NCI-H82 treated with DMSO at 0.1 percent for 48 hours (cell line): ENCODE measurements at regions not wholly inside any gene's neighbourhood (a gene's known extent, or its start where the extent isn't known, plus 50 kb on each side); places are given as distances from the start of the nearest gene placed in this dataset.
A peak's percentile ranks its signal among the peaks of the same experiment; 100 is the strongest.

Experiments
- DNase-seq: peaks from one replicate; lab custom pipeline; 2025; ENCODE audit not compliant: unreplicated experiment; lab: John Stamatoyannopoulos, UW

DNA sequence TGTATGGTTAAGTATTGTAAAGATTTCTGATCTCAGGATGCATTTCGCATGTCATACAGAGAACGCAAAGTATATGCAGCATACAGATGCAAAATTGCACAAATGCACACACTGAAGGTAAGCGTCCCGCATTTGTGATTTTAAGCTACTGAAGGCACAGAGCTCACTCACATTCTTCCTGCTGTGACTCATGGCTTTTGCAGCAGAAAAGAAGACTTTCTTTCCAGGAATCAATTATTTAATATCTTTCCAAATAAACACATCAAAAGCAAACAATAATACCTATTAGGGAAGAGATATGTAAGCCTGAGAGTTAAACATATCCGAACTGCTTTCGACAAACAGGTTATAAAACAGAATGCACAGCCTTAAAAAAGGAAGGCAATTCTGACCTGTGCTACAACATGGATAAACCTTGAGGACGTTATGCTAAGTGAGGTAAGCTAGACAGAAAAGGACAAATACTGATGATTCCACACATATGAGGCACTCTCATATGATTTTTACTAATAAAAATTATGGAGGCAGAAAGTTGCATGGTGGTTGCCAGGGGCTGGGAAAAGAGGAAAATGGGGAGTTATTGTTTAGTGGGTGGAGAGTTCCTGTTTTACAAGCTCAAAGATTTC is 109.0 kb downstream of the TFAP2A start:
- no peak for DNase-seq

DNA sequence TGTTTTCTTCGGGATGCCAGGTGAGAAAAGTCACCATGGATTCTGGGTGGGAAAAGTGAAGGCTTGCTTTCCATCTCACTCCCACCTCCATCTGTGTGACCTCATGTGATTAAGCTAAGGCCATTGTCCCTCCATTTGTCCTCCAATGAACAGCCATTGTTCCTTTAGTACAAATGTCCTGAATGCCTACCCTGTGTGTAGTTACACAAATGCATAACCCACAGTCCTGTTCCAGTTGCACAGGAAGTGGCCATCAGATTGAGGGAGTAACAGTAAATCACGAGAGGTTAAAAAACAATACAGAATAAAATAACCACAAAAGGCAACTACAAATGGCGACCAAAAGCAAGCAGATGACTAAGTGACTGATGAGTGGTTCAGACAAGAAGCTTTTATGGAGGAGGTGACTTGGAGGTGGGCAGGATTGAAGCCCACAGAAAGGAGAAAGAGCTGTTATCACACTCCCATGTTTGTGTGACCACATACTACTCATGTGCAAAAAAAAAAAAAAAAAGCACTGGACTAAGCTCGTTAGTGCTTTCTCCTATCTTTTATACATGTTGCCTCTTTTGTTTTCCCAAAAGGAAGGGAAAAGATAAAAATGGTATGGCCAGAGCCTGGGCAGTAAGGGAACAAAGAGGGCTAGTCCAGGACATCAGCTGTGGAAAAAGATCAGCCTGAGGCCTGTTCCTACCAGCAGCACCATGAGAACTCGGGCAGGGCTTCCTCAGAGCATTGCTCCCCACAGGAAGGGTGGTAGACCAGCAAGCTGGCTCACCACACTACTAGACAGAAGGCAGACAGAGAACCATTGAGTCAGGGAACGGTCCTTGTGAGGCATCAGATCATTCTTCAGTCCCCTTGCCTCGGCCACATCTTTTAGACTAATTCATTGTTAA is 111.0 kb downstream of the TFAP2A start:
- DNase-seq = no peak

DNA sequence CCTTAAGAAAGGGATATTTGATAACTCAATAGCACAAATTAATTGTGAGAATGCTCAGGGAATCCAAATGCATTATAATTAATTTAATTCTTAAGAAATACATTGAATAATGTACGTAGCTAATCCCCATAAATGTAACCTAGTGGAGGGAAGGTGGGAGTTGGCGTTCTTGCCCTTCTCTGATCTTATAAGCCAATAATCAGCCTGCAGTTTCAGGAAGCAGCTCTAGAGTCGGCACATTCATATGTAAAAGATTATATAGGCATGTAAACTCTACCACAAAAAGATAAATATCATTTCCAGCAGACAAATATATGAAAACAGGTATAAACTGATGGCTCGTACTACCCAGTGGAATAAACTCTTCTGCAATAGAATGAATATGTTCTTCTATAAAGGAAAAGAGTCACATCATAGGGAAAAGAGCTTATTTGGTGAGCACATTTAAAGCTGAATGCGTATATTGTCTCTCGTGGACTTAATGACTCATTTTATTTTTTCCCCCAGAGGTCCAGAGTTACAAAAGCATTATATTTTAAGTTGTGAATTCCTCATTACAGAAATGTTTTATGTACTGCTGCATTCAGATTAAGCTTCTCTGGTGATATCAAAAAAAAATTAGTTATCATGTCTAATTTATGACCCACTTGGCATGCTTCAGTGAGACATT is 112.2 kb downstream of the TFAP2A start:
- DNase-seq = peak; percentile 35

DNA sequence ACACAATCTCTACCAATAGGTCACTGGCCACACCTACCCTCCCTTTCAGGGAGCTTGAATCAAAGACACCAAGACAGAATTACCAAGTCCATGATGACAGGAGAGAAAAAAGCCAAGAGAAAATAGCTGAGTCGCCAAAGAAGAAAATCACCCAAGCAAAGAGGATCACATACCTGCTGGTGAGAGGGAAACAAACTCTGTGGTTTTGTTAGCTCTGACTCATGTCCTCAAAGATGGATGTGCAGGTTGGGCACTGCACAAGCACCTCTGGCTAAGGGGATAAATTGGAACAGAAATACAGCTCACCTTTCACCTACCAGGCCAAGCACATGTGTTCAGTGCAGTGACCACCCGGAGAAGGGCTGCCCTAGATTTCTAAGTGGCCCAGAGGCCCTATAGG is 114.8 kb downstream of the TFAP2A start:
- no peak for DNase-seq

DNA sequence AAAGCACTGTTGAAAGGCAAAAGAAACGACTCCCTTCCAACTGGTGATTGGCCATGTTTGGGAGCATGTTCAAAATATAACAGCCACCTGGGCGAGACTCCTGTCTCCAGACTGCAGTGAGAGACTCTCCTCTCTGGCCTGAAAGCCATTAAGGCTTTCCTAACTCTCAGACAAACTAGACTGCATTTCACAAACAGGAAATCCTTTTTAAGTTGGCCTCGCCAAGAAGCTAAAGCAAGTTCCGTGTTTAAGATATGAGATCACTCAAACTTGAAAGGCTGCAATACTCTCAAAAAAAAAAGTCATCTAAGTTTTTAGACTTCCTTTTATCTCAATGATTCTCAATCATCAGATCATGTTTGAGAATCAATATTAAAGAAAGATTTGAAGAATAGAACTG is 117.0 kb downstream of the TFAP2A start:
- no peak for DNase-seq

DNA sequence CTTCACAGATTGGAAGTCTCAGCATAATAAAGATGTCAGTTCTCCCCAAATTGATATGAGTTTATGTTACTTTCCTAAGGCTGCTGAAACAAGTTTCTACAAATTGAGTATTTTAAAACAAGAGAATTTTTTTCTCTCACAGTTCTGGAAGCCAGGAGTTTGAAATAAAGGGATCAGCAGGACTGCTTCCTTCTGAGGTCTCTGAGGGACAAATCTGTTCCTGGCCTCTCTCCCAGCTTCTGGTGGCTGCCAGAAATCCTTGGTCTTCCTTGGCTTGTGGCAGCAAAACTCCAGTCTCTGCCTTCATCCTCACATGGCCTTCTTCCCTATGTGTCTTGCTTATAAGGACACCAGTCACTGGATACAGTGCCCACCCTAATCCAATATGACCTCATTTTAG is 136.1 kb downstream of the TFAP2A start:
- DNase-seq = no peak

DNA sequence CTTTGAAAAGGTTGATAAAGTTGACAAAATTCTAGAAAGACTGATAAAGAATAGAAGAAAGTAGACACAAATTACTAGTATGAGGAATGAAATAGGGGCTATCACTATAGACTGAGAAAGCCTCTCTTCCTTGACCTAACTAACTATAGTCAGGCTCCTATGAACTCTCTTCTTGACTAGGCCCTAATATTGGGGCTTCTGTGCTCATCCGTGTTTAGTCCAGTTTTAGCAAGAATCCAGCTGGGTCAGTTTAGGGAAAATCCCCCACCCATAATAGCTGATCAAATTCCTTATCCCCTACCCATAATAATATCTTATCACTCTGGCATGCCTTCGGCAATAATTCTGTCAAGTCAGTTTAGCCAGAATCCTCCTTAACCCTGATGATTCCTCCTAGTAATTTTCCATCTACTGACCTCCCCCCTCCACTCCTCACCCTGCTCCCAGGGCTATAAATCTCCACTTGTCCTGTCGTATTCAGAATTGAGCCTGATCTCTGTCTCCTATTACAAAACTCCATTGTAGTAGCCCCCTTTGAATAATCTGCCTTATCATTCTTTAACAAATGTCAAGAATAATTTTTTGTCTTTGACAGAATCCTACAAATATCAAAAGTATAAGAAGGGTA is 138.1 kb downstream of the TFAP2A start:
- no peak for DNase-seq

DNA sequence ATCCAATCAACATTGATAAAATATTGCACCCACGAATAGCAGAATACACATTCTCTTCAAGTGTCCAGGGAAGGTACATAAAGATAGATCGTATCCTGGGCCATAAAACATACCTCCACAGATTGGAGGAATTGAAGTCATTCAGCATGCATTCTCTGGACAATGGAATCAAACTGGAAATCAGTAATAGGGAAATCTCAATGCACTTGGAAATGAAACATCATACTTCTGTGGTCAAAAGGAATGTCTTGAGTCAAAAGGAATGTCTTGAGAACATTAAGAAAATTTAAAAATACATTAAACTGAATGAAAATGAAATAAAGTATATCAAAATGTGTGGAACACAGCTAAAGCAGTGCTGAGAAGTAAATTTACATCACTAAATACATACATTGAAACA is 138.8 kb downstream of the TFAP2A start:
- DNase-seq = no peak

DNA sequence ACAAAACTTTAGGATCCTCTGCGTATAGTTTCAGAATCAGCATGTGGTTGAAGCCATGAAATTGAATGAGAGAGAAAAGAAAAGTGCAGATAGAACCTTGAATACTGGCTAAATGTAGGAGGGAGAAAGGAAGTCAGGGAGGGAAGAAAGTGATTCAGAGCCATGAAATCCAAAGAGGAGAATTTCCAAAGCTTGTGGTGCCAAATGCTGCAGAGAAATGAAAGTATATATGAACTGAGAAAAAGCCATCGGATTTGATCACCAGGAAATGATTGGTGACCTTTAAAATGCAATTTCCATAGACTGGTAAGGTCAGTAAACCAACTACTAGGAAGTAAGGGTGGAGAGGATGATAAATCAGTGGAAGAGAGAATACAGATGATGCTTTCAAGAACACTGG is 142.3 kb downstream of the TFAP2A start:
- DNase-seq = no peak

DNA sequence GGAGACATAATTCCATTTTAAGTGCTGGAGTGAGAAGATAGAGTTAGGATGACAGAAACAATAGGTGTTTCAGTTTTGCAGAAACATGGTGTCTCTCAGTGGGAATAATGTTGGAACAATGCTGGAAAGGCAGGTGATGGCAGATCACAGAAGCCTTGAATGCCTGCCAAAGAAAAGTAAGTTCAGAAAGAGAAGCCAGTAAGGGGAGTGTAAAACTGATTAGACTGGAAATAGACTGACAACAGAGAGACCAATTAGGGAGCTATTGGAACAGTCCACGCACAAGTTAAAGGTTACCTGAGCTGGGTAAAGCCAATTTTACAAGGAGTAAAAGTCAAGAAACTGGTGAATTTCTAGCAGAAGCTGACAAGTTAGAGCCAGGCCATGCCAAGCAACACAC is 142.9 kb downstream of the TFAP2A start:
- no peak for DNase-seq

DNA sequence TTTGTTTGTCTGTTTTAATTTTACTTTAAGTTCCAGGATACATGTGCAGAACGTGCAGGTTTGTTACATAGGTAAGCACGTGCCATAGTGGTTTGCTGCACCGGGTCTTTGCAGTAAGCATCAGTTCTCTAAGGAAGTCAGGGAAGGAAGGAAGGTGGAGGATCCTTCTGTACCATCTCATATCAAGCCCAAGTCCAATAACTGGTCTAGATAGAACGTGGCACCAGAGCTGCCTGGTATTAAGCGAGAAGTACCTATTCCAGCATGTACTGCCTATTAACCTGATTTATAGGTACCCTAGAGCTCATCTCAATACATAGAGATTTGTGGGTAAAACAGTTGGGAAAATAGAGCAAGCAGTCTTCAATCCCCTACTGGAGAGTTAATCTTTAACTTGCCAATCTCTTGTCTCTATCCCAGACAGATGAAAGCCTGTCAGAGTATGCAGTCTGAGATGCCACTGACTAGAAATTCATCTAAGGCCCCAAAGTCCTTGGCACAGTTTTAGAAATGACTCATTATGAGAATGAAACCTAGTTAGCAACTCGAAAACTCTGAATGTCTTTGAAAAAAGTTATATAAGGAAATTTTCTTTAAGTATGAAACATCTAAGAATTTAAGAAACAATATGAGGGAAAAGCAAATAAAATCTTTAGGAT is 144.9 kb downstream of the TFAP2A start:
- no peak for DNase-seq

DNA sequence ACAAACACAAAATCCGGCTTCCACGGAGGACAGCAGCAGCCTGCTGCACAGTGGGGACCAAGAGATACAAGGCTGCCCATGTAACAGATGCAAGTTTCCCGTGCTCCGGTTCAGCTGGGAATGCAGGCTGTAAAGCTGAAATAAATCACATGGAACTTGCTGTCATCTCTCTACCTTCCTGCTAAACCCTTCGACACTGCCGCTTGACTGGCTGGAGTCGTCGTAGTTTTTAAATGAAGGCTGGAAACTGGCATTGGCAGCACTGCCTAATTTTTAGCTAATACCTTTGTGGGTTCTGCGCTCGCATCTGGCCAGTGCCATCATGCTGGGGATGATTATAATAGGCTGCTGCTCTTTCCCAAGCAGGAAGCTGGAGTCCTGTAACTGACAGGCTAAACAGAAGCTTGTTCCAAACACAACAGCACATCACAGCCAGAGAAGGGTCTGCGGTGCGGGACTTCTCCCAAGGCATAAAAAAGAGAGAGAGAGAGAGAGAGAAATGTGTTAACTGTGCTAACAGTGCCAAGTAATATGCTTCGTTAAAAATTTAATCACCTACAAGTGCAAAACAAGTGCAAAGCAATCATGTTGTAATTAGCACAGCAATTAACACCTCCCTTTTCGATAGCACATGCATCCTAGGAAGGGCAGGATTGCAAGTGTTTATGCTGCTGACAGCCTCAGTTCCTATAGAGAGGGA is 146.1 kb downstream of the TFAP2A start:
- DNase-seq = no peak

DNA sequence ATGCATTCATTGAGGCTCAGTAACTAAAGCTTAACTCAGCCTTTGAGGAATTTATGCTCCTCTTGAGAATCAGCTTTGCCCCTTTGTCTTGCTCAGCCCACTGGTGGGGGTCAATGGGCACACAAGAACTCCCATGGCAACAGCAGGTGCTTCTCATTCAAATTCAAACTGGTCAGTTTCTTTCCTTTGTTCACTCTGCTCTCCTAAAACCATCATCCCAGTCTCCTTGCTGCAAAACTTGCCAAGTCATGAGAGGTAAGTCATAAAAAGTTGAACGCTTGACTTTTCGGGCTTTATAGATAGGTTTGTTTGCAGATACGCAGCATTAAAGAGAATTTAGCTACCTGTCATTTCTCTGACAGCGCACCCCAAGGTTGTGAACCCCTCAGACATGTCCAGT is 146.8 kb downstream of the TFAP2A start:
- DNase-seq = no peak

DNA sequence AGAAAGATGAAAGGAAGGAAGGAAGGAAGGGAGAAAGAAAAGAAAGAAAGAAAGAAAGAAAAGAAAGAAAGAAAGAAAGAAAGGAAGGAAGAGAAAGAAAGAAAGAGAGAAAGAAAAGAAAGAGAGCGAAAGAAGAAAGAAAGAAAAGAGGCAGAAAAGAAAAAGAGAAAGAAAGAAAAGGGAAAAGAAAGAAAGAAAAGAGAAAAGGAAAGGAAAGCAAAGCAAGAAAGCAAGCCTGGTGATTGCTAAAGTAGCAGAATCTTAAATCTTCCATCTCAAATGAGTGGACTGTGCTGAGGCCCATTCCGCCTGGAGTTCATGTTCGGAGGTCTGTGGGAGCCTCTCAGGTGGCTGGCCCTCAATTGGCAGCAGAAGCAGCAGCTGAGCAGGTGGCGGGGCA is 148.4 kb downstream of the TFAP2A start:
- no peak for DNase-seq

DNA sequence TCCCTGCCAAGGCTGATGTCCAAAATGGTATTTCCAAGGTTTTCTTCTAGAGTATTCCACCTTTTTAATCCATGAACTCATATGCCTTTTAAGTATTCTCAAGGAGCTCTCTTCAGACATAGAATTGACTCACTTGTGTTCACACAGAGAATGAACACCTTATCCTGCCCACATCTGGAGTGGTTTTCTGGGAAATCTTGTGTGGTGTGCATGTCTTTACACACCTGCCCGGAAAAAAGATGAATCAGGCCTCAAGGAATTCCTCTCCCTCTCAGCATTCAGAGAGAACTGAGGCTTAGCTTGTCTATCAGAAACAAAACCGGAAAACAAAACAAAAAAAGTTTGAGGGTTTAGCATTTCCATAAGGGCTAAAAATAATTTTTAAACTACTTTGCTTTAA is 148.8 kb downstream of the TFAP2A start:
- no peak for DNase-seq

DNA sequence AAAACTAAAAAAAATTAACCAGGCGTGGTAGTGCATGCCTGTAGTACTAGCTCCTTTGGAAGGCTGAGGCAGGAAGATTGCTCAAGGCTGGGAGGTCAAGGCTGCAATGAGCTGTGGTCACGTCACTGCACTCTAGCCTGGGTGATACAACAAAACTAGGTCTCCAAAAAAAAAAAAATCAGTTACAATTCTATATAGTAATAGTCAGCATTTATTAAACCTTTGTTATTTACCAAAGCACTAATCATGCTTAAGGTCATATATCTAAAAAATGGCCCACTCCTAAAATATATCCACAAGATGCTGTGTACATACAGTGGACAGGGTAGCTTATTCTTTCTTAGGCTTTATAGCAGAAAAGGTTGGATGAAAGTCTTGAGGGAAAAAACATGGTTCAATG is 152.4 kb downstream of the TFAP2A start:
- no peak for DNase-seq

DNA sequence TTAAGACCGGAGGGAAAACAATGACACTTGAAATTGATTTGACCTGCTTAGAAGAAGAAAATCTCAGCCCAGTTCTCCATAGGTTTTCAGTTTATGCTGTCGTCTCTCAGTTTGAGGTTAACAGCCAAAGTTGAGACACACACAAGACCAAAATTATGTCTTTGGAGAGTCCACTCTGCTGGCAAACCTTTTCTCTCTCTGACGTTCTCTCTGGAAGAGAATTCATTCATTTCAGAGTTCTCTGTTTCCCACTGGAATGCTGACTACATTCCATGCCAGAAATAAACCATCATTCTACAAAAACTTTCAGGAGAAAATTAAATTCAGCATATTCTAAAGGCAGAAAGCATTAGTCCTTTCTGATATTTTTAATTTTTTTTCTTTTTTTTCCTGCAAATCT is 155.2 kb downstream of the TFAP2A start:
- DNase-seq = no peak

DNA sequence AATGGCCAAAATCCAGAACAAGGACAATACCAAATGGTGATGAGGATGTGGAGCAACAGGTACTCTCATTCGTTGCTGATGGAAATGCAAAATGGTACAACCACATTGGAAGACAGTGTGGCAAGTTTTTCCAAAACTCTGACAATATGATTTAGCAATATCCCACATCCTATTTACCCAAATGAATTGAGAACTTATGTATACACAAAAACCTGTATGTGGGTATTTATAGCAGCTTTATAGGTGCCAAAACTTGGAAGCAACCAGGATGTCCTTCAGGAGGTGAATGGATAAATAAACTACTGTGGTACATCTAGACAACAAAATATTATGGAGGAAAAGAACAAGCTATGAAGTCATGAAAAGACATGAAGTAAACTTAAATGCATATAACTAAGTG is 156.5 kb downstream of the TFAP2A start:
- DNase-seq = no peak

DNA sequence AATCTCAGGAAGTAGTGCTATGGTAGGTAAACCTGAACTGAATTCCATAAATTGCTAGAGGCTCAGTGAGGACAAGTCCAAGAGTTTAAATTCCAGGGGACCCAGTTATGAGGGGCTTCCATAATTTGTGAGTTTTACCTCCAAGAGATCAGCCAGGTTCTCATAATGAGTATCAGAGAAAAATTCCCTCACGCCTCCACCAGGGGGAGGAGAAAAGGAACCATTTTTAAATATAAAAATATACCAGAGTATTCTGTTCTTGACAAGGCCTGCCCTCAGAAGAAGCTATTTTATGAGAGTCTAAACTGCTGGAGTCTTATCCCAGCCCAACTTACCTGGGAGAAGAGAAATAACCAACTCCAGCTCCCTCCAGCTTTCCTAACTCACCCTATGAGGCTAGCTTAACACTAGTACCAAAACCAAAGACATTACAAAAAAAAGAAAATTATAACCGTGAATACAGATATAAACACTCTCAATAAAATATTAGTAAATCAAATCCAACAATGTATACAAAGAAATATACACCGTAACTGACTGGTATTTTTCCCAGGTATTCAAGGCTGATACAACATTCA is 158.7 kb downstream of the TFAP2A start:
- DNase-seq = no peak

DNA sequence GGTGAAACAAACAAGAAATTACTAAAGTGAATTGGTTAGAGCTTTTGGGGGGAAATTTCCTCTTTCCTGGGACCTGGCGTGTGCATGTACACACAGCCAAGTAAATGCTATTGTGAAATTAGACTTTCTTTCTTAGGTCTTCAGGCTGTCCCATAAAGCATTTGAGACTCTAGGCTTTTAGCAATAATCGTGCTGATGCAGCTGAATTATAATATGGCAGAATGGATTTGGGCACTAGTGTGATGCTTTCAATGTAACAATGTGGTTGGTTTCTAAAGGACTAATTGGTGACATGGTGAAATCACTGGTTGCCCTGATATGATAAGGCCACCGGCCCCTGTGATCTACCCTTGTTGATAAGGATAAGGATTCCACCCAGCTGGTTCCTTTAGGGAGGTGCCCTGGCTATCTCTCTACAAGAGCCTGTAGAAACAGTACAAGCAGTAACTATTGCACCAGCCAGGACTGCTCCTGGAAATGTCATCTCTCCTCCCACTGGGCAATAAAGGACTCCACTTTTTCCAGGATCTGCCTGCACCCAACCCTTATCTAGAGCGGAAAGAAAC is 164.1 kb downstream of the TFAP2A start:
- DNase-seq = no peak
